ENCODE measurements at regions not wholly inside any gene's neighbourhood (a gene's known extent, or its start where the extent isn't known, plus 50 kb on each side); places are given as distances from the start of the nearest gene placed in this dataset.

GRCh38 chr13:111048387-111048786 lies 66.7 kb upstream of the ARHGEF7 start:
- TF ChIP-seq, protein P1, sequence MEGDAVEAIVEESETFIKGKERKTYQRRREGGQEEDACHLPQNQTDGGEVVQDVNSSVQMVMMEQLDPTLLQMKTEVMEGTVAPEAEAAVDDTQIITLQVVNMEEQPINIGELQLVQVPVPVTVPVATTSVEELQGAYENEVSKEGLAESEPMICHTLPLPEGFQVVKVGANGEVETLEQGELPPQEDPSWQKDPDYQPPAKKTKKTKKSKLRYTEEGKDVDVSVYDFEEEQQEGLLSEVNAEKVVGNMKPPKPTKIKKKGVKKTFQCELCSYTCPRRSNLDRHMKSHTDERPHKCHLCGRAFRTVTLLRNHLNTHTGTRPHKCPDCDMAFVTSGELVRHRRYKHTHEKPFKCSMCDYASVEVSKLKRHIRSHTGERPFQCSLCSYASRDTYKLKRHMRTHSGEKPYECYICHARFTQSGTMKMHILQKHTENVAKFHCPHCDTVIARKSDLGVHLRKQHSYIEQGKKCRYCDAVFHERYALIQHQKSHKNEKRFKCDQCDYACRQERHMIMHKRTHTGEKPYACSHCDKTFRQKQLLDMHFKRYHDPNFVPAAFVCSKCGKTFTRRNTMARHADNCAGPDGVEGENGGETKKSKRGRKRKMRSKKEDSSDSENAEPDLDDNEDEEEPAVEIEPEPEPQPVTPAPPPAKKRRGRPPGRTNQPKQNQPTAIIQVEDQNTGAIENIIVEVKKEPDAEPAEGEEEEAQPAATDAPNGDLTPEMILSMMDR (IDR thresholded peaks at IDR 0.05; ENCODE audit: low read depth, low read length), result no peak
- Histone ChIP-seq H3K27ac (no peak overlapping the region), H3K9me3 (ENCODE audit: severe bottlenecking) (peaks cover 2% of the 10 kb centered on the region), H3K4me3 (ENCODE audit: low read depth, low read length) (no peak overlapping the region), H3K36me3 (no peaks in the 10 kb centered on the region), H3K27me3 (ENCODE audit: insufficient read depth, low read depth, severe bottlenecking) (peaks cover 87% of the 10 kb centered on the region)
- DNase-seq, result no peak

DNA sequence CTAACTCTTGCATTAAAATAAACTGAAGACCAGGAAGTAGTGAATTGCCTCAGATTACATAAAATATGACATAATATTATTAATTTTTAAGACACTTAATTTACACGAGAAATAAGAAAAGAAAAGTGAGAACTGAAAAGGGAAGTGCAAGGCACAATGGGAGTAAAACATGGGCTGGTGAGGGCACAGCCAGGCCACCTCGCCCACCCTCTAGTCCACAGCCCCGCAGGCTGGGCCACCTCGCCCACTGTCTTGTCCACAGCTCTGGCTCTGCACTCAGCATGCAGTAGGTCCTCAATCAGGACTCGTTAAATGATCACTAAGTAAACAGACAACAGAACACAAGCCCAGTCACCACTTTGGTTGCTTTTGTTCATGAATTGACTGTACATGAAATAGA lies 67.8 kb upstream of the ARHGEF7 start:
- TF ChIP-seq, protein P1 (IDR thresholded peaks at IDR 0.05; ENCODE audit: low read depth, low read length), result no peak
- no peak overlapping the region for H3K27ac ChIP-seq
- H3K9me3 ChIP-seq (ENCODE audit: severe bottlenecking), result no peaks in the 10 kb centered on the region
- DNase-seq, result no peak
- peaks cover 89% of the 10 kb centered on the region for H3K27me3 ChIP-seq (ENCODE audit: insufficient read depth, low read depth, severe bottlenecking)
- no peaks in the 10 kb centered on the region for H3K36me3 ChIP-seq
- H3K4me3 ChIP-seq (ENCODE audit: low read depth, low read length), result no peak overlapping the region

DNA sequence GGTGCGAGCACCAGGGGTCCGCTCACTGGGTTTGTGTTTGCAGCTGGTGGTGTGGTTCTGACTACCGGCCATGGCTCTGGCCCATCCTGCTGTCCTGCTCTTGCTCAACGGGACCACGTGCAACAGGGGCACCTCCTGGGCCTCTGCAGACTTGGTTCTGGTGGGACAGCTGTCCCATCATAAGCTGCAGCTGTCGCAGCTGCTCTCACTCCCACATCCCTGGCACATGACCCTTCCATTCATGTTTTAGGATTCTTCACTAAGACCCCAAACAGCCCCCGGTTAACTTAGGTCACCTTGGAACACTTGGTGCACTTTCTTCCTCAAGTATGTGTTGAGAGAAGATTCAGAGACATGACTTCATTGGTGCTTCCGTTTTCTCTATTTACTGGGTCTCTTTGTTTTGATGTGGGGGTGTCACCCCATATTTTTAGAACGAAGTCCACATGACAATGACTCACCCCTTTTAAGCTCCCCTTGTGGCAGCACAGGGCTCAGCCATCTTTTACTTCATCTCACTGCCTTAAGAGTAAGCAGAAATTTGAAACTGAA lies 68.4 kb upstream of the ARHGEF7 start:
- TF ChIP-seq, protein P1 (IDR thresholded peaks at IDR 0.05; ENCODE audit: low read depth, low read length), result no peak
- no peaks in the 10 kb centered on the region for H3K36me3 ChIP-seq
- no peak overlapping the region for H3K4me3 ChIP-seq (ENCODE audit: low read depth, low read length)
- no peak for DNase-seq
- peaks cover 94% of the 10 kb centered on the region for H3K27me3 ChIP-seq (ENCODE audit: insufficient read depth, low read depth, severe bottlenecking)
- no peaks in the 10 kb centered on the region for H3K9me3 ChIP-seq (ENCODE audit: severe bottlenecking)
- no peak overlapping the region for H3K27ac ChIP-seq

DNA sequence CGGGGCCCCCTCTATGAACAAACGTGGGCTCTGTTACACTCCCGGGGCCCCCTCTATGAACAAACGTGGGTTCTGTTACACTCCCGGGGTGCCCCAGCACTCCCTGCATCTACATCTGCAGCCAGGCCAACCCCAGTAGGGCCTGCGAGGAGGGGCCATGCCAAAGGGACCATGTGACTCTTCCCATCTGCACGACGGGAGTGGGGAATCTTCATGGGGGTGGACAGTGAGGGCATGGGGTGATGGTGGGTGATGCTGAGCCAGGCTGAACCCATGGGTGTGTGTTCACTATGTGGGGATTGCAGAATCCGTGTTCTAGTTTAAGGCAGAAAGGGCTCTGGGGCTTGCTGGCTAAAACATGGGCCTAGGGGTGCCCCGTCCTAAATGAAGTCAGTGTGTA lies 69.9 kb upstream of the ARHGEF7 start:
- DNase-seq, result no peak
- peaks cover 2% of the 10 kb centered on the region for H3K9me3 ChIP-seq (ENCODE audit: severe bottlenecking)
- H3K36me3 ChIP-seq, result no peaks in the 10 kb centered on the region
- H3K4me3 ChIP-seq (ENCODE audit: low read depth, low read length), result no peak overlapping the region
- peaks cover 95% of the 10 kb centered on the region for H3K27me3 ChIP-seq (ENCODE audit: insufficient read depth, low read depth, severe bottlenecking)
- H3K27ac ChIP-seq, result no peak overlapping the region
- TF ChIP-seq, protein P1 (IDR thresholded peaks at IDR 0.05; ENCODE audit: low read depth, low read length), result no peak

DNA sequence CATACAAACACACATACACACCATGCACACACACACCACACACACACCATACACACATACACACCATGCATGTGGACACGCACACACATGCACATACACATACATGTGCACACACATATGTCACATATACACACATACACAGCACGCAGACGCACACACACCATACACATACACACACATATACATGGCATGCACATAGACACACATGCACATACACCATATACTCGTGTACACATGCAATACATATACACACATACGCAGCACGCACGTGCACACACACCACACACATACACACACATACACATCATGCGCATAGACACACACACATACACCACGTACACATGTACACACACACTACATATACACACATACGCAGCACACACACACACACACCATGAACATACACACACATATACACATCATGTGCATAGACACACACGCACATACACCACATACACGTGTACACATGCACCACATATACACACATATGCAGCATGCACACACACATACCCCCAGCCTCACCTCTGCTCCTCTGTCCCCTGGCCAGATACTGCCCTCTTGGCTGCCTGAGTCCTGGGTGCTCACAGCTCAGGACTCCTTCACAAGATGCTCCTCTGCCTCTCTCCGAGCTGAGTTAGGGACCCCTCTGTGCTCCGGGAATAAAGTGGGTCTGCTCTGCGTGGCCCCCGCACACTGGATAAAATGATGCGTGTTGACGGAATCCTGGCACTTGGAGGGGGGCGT lies 70.9 kb upstream of the ARHGEF7 start:
- H3K27ac ChIP-seq, result no peak overlapping the region
- peaks cover 95% of the 10 kb centered on the region for H3K27me3 ChIP-seq (ENCODE audit: insufficient read depth, low read depth, severe bottlenecking)
- H3K4me3 ChIP-seq (ENCODE audit: low read depth, low read length), result no peak overlapping the region
- H3K9me3 ChIP-seq (ENCODE audit: severe bottlenecking), result peaks cover 6% of the 10 kb centered on the region
- TF ChIP-seq, protein P1 (IDR thresholded peaks at IDR 0.05; ENCODE audit: low read depth, low read length), result no peak
- no peak for DNase-seq
- H3K36me3 ChIP-seq, result no peaks in the 10 kb centered on the region
